ENCODE measurements at regions not wholly inside any gene's neighbourhood (a gene's known extent, or its start where the extent isn't known, plus 50 kb on each side); places are given as distances from the start of the nearest gene placed in this dataset.

DNA sequence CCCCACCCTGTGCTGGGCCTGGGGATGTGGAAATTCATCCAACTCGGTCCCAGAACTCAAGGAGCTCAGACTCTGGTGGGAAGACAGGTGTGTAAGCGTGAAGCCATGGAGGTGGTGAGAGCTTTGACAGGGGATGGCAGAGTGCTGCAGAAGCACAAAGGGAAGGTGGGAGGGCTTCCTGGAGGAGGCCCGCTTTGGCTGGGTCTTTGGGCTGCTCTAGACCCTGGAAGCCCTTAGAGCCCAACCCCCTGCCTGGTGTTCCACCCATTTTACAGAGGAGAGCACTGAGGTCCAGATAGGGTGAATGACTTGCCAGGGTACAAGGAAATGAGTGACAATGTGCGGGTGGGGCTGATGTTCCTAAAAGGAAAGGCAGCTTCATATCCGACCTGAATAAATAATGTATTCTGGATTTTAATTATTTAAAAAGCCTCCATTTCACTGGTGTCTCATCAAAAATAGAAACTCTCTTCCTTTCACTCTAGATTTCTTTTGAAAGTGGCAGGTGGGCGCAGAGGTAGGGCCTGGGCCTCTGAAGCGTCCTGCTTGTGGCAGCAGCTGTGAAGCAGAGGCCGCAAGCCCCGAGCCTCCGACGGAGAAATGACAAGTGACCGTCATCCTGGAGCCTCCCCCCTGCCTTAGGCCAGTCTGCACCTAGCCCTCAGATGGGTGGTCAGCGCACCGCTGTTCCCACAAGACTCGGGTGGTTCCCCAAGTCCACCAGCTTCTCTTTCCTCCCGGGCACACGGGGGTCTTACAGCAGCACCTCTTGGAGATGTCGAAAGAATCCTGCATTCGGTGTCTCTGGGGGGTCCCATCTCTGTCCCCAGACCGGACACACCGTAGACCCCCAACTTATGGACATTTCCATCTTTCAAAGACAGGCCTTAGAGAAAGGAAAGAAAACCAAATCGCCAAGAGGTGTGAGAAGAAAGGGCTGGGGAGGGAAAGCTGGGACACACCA is 71.0 kb upstream of the TAF1B start:
- DNase-seq (ENCODE audit: low read depth in 2 of 2) = no peak

DNA sequence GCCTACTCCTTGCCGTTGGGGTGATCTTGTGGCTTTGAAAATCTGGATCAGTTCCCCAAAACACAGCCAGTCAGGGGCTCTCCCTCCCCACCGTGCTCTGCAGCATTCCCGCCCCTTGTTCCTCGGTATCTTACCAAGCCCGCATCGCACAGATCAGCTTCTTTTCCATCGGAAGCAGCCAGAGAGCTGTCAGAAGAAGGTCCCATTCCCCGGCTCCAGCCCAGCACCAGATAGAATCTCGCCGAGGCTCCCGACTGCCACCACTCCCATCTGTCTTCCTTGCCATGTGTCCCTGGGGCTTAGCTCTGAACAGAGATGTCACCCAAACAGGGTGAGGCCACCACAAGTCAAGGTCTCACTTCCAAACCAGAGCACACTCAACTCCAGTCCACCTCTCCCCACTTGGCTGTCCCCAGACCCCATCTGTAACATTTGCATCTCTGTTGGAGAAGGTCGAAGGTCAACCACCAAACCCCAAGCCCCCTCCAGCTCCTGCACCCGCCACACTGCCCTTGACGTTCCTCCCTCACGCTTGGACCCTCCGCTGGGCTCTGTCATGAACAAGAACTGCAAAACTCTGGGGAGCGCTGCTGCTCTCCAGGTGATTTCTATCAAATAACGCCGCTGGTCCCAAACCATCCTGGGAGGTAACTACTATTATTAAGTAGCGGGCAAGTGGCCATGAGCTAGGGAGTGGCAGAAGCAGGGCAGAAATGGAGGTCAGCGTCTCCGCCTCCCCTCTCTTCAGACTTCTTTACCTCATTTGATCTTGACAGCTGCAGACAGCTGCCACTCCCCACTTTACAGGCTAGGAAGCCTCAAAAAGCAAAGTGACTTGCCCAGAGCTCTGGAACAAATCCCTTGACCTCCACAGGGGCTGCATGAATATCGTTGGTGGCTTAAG is 70.0 kb upstream of the TAF1B start:
- no peak for DNase-seq (ENCODE audit: low read depth in 2 of 2)

DNA sequence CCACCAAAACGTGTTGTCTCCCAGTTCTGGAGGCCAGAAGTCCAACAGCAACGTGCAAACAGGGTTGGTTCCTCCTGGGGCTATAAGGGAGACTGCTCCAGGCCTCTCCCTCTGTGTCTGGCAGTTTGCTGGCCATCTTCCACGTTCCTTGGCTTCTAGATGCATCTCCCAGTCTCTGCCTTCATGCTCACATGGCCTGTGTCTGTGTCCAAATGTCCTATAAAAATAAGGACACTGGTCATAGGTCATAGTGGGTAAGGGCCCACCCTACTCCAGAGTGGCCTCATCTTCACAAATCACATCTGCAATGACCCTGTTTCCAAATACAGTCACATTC is 69.4 kb upstream of the TAF1B start:
- no peak for DNase-seq (ENCODE audit: low read depth in 2 of 2)

DNA sequence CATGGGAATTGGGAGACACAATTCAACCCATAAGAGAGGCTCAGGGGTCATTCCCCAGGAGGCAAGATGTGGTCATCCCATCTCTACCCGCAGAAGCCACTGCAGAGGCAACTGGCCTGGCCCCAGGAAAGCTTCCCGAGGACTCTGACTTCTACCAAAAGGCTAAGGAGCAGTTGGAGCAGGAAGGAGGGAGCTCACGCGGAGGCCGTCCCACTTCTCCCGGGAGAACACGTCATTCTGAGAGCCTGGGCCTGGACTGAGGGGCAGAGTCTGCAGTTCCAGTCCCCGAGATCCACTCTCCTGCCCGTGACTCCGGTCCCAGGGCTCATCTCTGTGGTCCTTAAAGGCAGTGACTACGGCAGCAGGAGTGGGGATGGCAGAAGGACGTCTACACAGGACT is 69.0 kb upstream of the TAF1B start:
- no peak for DNase-seq (ENCODE audit: low read depth in 2 of 2)

DNA sequence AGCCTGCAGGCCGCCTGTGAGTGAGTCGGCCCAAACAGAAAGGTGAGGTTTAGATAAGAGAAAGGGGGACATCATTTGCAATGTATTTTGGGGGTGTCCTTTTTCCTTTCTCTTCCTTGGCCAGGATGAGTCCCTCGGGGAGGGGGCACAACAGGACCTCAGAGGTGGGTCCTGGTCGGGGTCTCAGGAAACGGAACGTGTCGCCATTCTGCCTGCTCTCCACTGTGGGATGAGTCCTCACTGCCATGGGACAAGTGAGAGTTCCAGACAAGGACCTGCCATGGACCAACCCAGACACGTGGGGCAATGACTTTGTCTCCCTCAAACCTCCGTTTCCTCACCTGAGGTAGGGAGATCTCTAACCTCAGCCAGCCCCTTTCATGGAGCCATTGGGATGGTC is 67.9 kb upstream of the TAF1B start:
- DNase-seq (ENCODE audit: low read depth in 2 of 2) = no peak

DNA sequence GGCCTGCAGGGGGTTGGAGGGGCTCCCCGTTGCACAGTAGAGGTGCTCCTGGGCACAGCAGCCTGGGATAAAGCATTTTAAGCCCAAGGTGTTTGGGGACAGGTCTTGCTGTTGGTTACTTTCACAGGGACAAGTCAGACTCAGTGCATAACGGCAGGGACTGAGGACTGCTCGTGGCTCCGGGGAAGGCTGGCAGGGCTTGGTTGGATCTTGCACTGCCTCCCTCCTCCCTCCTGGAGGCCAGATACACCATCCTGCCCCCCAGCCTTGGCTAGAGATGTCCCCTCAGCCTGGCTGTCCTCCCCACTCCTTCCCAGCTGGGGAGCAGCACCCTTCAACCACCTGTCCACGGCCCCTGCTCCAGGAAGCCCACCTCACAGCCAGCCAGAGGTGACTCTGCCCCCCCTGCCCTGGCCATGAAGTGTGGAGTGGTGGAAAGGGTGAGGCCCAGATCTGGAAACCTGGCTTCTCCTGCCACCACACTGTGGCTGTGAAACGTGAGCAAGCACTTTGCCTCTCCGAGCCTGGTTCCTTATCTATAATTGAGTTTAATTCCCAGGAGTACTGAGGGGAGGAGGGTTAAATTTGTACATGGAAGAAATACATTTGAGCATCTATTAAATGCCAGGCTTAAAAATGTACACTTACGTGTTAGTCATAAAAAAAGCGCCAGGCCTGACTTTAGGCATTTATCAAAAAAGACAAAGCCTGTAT is 67.1 kb upstream of the TAF1B start:
- DNase-seq (ENCODE audit: low read depth in 2 of 2) = no peak

DNA sequence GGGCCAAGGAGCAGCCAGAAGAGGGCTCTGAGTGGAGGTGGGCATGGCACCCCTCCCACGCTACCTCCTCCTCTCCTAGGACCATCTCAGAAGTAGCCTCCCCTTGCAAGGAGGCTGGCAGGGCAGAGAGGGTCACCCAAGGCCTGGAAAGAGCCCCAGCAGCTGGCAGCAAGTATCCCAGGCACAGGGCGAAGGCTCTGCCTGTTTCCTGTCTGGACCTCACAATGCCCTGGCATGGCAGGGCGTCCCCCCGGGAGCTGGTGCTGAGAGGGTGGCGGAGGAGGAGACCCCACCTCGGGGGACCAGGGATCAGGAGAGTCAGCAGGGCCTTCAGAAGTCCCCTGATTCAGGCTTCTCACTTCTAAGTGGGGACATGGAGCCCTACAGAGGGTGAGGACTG is 66.2 kb upstream of the TAF1B start:
- DNase-seq (ENCODE audit: low read depth in 2 of 2) = no peak

DNA sequence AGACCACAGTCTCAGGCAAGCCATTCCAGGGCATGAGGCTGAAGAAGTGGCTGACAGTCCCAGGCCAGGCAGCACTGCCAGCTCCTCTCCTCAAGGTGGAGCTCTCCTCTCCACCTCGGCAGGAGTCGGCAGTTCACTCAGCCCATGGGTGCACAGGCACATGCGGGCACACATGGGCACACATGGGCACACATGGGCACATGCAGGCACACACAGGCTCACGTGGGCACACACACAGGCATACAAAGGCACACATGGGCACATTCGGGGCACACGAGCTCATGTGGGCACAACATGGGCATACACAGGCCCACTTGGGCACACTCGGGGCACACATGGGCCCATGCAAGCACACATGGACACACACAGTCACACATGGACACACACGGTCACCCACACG is 65.3 kb upstream of the TAF1B start:
- peak; percentile 15 to 33 for DNase-seq (ENCODE audit: low read depth in 2 of 2)

DNA sequence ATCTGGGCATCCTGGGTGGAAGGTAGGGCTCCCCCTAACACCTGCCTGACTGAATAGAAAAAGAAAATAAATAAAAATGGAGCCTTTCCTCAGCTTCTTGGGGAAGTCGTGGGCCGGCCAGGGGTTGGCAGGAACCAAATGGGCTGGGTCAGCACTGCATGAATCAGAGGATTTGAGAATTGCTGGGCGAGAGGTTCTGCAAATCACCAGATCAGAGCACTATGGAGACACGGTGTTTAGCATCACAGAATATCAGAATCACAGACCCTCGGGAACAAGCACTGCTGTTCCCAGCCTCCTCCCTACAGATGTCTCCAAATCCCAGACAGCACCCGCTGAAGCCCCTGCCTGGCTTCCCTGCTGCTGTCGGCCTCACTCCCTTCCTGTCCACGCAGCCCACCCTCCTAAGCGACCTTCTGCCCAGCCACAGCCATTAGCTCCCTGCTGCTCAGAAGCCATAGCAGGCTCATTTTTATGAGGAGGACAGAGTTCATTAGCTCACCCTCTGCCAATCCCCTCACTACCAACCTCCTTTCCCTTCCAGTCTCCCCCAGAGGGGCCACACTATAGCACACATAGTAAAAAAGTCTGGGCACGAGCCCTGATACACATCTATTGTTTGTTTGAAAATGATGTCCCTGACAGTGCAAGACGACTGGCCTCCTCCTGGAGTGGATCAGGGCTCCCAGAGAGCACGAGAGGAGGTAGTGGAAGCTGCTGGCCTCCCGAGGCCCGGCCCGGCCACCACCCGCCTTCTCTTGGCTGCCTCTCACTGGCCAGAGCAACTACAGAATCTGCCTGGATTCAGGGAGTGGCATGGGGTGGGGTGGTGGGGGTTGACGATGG is 64.6 kb upstream of the TAF1B start:
- DNase-seq (ENCODE audit: low read depth in 2 of 2) = no peak

DNA sequence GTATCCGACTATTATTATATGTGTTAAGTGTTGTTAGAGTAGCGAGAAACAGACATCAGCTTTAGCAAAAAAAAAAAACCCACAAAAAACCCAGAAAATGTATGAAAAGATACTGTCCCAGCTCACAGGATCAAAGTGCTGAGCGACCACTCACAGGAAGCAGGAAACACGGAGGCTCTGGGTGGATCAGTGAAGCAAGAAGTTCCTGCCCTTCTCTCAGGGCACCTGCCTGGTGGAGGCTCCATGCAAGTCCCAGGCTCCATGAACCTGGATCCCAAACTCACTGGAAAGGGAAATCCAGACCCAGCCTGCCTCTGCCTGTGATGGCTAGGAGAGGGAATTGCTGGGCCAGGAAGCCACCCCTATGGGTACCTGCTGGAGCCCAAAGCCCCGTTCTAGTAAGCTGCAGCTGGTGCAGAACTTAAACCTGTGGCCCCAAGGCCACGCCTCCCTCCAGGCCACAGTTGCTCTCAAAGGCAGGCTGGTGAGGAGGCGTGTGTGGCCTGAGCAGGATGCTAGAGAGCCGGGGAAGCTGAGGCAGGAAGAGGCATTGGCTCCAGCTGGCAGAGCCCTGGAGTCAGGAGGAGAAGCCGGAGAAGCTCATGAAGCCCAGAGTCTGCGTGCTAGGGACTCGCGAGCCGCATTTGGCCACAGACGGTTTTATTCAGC is 63.5 kb upstream of the TAF1B start:
- DNase-seq (ENCODE audit: low read depth in 2 of 2) = no peak

DNA sequence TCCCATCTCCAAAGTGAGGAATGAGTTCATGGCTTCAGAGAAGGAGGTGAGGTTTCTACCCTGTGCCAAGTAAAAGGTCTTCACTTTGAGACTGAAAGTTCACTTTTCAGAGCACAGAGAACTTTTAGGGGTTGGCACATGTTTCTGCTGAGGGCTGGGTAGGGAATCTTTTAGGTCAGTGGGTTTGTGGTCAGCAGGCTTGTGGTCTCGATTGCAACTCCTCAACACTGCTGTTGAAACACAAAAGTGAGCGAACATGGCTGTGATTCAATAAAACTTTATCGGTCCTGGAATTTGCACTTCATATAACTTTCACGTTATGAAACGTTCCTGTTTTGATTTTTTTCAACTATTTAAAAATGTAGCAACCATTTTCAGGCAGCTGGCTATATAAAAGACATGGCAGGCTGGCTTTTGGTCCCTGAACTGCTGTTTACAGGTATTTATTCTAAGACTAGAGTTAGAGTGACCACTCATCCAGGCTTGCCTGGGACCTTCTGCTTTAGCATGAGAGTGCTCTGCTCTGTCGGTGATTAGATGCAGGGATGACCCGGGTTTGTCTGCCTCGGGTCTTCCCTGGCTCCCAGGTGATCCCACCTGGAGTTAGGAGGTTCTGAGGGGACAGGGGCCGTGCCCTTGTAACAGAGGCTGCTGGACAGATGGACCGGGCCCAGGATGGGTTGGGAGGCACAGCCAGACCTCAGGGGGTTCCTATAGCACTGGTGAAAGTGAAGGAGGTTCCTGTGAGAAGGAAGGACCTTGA is 62.7 kb upstream of the TAF1B start:
- DNase-seq (ENCODE audit: low read depth in 2 of 2) = no peak

DNA sequence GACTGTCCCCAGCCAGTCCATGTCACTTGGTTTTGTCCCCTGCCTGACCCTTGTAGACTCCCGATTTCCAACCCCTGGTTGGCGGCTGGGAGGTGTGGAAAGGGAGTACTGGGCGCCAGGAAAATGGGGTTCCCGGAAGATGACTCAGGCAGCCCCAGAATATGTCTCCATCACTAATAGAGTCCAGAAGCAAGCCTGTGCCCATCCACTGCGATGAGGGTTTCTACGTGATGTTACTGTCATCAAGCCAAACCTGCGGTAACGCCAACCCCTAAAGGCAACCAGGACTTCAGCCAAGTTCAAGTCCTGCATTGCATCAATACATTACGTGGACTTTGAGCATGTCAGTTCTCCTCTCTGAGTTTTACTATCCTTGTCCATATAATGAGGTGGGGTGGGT is 62.0 kb upstream of the TAF1B start:
- no peak for DNase-seq (ENCODE audit: low read depth in 2 of 2)

DNA sequence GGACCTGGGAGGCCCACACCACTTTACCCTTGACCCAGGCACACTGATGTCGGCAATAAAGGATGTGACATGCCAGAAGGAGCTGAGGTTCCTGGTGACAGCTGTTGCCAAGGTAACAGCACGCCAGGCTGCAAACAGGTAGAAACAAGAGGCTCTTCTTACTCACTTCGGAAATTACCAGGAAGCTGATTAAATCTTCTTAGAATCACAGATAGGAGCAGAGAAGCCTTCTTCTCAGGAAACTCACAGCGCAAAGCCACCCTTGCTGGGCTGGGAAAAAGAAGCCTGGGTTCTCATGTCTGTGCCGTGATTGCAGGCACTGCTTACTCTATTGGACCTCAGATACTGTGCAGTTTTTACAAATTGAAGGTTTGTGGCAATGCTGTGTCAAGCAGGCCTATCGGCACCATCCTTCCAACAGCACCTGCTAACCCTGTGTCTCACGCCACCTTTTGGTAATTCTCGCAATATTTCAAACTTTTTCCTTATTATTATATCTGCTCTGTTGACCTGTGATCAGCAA is 61.0 kb upstream of the TAF1B start:
- DNase-seq (ENCODE audit: low read depth in 2 of 2) = peak in 1 of 2 donors; percentile 79

DNA sequence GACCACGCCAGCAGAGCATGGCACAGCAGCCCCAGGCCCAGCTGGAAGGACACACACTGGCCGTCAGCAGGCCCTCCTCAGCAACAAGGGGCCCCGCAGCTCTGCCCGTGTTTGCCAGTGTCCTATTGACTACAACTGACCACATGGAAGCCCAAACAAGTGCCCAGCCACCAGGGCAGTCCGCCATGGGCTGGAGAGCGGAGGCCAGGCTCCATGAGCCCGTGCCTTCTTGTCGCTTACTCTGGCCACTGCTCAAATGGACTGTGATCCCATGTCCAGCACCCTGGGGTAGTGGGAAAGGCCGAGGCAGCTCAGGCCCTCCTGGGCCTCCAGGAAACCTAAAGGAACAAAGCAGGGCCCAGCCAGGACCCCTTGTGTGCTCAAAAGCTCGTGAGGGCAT is 53.9 kb upstream of the TAF1B start:
- DNase-seq (ENCODE audit: low read depth in 2 of 2) = no peak

DNA sequence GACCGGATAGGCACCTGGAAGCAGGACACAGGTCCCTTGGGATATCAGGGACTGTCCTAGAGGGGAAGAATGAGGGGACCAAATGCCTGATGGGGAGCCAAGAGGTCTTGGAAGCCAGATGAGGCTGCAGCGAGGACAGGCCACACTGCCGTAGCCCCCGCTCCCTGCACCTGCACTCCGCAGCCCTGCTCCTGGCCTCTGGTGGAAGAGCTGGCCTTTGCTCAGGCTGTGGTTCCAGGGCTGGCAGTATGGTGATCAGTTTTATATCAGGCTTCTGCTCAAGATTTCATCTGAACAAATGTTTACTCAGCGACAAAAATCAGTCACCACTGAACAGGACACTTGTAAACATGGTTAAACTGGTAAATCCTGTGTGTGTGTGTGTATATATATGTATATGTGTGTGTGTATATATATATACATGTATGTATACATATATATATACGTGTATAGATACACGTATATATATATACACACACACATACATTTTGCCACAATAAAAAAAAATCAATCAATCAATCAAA is 52.5 kb upstream of the TAF1B start:
- DNase-seq (ENCODE audit: low read depth in 2 of 2) = no peak

DNA sequence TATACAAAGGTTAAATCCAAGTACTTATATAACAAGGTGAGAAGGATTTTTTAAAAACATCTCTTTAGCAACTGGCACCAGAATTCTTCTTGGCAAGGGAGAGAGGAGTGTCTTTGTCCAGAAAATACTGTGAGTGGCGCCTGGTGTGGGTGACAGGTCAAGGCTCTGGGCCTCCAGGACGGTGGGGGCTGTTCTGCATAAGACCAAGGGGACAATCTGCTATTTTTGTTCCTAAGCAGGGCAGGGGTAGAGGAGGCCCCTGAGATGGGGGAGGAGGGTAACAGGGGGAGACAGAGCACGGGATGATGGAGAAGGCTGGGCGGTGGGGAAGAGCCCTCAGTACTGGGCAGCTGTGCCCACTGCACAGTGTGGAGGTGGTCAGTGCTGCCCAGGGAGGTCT is 51.6 kb upstream of the TAF1B start:
- no peak for DNase-seq (ENCODE audit: low read depth in 2 of 2)

DNA sequence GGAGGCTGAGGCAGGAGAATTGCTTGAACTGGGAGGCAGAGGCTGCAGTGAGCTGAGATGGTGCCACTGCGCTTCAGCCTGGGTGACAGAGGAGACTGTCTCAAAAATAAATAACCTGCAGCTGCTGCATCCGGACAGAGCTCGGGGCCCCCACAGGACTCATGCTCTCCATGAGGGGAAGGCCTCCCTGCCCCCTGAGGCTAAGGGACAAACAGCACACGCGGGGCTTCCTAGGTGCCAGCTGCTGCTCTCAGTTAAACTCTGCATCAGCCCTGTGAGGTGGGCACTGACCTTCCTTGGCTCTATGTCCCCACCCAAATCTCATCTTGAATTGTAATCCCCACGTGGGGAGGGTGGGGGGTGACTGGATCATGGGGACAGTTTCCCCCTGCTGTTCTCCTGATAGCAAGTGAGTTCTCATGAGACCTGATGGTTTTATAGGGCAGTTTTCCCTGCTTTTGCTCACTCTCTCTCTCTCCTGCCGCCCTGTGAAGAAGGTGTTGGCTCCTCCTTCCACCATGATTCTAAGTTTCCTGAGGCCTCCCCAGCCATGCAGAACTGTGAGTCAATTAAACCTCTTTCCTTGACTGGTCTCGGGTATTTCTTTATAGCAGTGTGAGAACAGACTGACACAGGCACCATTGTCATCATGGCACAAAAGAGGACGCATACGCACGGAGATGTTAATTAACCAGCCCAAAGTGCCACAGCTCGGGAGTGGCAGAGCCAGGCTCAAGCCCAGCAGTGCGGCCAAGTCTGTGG is 49.9 kb upstream of the TAF1B start:
- DNase-seq (ENCODE audit: low read depth in 2 of 2) = no peak
